ENCODE measurements at regions not wholly inside any gene's neighbourhood (a gene's known extent, or its start where the extent isn't known, plus 50 kb on each side); places are given as distances from the start of the nearest gene placed in this dataset.

DNA sequence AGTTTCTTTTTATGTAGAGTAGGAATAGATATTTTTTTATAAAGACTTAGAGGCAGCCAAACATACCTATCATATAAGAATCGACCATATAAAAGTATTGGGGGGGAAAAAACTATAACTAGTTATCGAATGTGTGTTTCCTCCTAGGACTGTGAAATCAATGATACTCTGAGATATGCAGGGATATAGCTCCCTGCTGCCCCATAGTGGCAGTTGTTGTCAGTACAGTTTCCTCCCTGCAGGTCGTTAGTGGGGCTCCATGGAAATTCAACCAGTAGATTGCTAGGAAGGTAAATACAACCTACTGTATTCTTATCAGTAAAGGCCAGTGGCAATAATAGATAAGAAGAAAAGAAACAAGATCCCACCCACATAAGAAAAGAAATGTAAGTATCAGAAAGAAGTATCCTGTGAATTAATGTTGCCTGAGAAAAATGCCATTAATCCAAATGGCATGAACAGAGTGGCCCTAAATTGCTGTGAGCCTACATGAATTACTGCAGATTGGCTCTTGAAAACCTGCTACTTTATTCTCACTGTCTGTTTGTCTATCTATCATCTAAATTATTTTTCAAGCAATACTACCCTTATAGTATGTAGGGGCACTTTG lies 136.9 kb upstream of the FBN2 start:
- TF ChIP-seq POLR2AphosphoS5 (IDR thresholded peaks at IDR 0.05; ENCODE audit: borderline replicate concordance, low read depth, low read length) (no peak), EZH2 (IDR thresholded peaks at IDR 0.05) (no peak), FOXP2 (optimal IDR thresholded peaks at IDR 0.05; ENCODE audit: control extremely low read depth, extremely low read length, insufficient read depth) (no peak)

Measured in SK-N-MC (cell line).